Kidney epithelial cell (primary cell): ENCODE measurements at regions not wholly inside any gene's neighbourhood (a gene's known extent, or its start where the extent isn't known, plus 50 kb on each side); places are given as distances from the start of the nearest gene placed in this dataset.

Experiments used
- DNase-seq: peaks from one replicate; pipeline ENCODE4 v3.0.0-alpha.2; 2010; ENCODE audit warnings: low read depth
- H3K27me3 ChIP-seq: 2 replicates; pipeline ENCODE4 v1.6.0; 2011; ENCODE audit warnings: low read length; ENCODE audit not compliant: control insufficient read depth, insufficient read depth
- H3K36me3 ChIP-seq: 2 replicates; pipeline ENCODE4 v1.5.1; 2011; ENCODE audit warnings: low read length; ENCODE audit not compliant: control insufficient read depth, insufficient read depth
- H3K4me3 ChIP-seq: 2 replicates; pipeline ENCODE4 v1.5.1; 2011; ENCODE audit warnings: low read depth, mild to moderate bottlenecking, control low read depth, low read length
- CTCF ChIP-seq: IDR thresholded peaks from 2 replicates; pipeline ENCODE4 v1.5.1; 2011; ENCODE audit warnings: mild to moderate bottlenecking, moderate library complexity, low read length, control low read depth, inconsistent platforms; ENCODE audit not compliant: insufficient read depth, poor library complexity, severe bottlenecking

GRCh38 chr3:31262201-31262600, 270.5 kb upstream of the STT3B start:
- no peak for TF ChIP-seq CTCF
- Histone ChIP-seq H3K36me3 (no peaks in the 10 kb centered on the region), H3K27me3 (no peaks in the 10 kb centered on the region), H3K4me3 (no peak overlapping the region)
- DNase-seq: no peak

GRCh38 chr3:31263897-31264296, 268.8 kb upstream of the STT3B start:
- Histone ChIP-seq H3K36me3 (no peaks in the 10 kb centered on the region), H3K4me3 (no peak overlapping the region), H3K27me3 (no peaks in the 10 kb centered on the region)
- no peak for TF ChIP-seq CTCF
- no peak for DNase-seq

GRCh38 chr3:31265646-31266428, 266.9 kb upstream of the STT3B start:
- Histone ChIP-seq H3K4me3 (no peak overlapping the region), H3K27me3 (no peaks in the 10 kb centered on the region), H3K36me3 (no peaks in the 10 kb centered on the region)
- TF ChIP-seq CTCF: no peak
- no peak for DNase-seq

- DNase-seq: no peak
- TF ChIP-seq CTCF: no peak
- no peak overlapping the region for H3K4me3 ChIP-seq
- H3K36me3 ChIP-seq: no peaks in the 10 kb centered on the region
- no peaks in the 10 kb centered on the region for H3K27me3 ChIP-seq
These were observed 263.9 kb upstream of the STT3B start for GRCh38 chr3:31268868-31269267.

GRCh38 chr3:31270010-31270409, 262.7 kb upstream of the STT3B start:
- H3K36me3 ChIP-seq: no peaks in the 10 kb centered on the region
- no peak overlapping the region for H3K4me3 ChIP-seq
- no peak for TF ChIP-seq CTCF
- no peak for DNase-seq
- H3K27me3 ChIP-seq: no peaks in the 10 kb centered on the region

- no peak for DNase-seq
- Histone ChIP-seq H3K27me3 (no peaks in the 10 kb centered on the region), H3K4me3 (no peak overlapping the region), H3K36me3 (no peaks in the 10 kb centered on the region)
- no peak for TF ChIP-seq CTCF
These were observed 258.2 kb upstream of the STT3B start for GRCh38 chr3:31274326-31275024.
